ENCODE measurements at regions not wholly inside any gene's neighbourhood (a gene's known extent, or its start where the extent isn't known, plus 50 kb on each side); places are given as distances from the start of the nearest gene placed in this dataset.

DNA sequence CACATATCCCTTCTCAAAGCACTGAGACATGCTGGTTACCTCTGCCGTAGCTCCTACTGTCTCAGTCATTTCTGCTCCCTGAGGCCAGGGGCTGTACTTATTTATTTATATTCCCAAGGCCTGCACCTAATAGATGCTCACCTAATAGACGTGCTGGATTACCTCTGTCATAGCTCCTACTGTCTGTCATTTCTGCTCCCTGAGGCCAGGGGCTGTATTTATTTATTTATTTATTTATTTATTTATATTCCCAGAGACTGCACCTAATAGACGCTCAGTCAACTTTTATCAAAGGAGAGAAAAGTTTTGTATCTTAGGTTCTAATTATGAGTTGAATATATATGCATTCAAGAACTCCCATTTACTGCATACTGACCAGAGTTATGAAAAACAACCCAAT, 414.0 kb upstream of the TRIB2 start:
- intact Hi-C loops (cut with DNase I): no loop called here
- TF ChIP-seq CTCF (IDR thresholded peaks at IDR 0.05): no peak
- TF ChIP-seq POLR2A (IDR thresholded peaks at IDR 0.05): no peak
- Histone ChIP-seq H3K9me3 (no peaks in the 10 kb centered on the region), H3K27me3 (no peaks in the 10 kb centered on the region), H3K27ac (no peak overlapping the region), H3K4me3 (no peak overlapping the region), H3K4me1 (peaks cover 11% of the 10 kb centered on the region), H3K36me3 (replicated peaks in 1 of 2; ENCODE audit: insufficient read depth in 1 of 2, low read depth in 2 of 2) (no peaks in the 10 kb centered on the region)
- no peak for ATAC-seq
- no peak for DNase-seq
- WGBS, 2 donors: 91 to 95% methylated on average over 3 of the region's 3 CpGs

GRCh38 chr2:12303181-12304030, 413.3 kb upstream of the TRIB2 start:
- intact Hi-C loops (cut with DNase I): no loop called here
- no peak for TF ChIP-seq POLR2A (IDR thresholded peaks at IDR 0.05)
- no peak for TF ChIP-seq CTCF (IDR thresholded peaks at IDR 0.05)
- Histone ChIP-seq H3K9me3 (no peaks in the 10 kb centered on the region), H3K27me3 (no peaks in the 10 kb centered on the region), H3K4me3 (no peak overlapping the region), H3K27ac (no peak overlapping the region), H3K4me1 (peaks cover 11% of the 10 kb centered on the region), H3K36me3 (replicated peaks in 1 of 2; ENCODE audit: insufficient read depth in 1 of 2, low read depth in 2 of 2) (no peaks in the 10 kb centered on the region)
- ATAC-seq (no peak), DNase-seq (no peak)
- WGBS, 2 donors: 72% methylated on average over 7 of the region's 7 CpGs

DNA sequence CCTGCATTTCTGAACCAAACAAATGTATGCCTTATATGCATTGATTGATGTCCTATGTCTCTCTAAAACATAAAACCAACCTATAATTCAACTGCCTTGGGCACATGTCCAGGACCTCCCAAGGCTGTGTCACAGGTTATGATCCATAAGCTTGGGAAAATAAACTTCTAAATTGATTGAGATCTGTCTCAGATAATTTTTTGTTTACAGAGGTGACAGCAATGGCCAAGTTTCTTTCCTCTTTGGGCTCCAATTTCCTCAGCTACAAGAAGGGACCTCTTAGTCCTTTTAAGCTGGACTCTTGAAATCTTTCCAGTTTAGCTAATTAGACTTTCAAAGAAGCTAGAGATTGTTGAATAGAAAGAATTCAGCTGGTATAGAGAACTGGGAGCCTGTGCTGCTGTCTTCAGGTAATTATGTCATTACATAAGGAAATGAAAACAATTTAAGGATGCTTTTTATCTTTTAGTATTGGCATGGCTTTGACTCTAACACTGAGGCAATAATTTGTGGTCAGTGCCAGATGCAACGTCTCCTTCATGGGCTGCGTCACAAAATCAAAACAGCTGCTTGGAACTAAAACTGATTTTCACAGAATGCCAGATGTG, 412.1 kb upstream of the TRIB2 start:
- Histone ChIP-seq H3K4me3 (no peak overlapping the region), H3K9me3 (no peaks in the 10 kb centered on the region), H3K4me1 (peaks cover 11% of the 10 kb centered on the region), H3K36me3 (replicated peaks in 1 of 2; ENCODE audit: insufficient read depth in 1 of 2, low read depth in 2 of 2) (no peaks in the 10 kb centered on the region), H3K27ac (no peak overlapping the region), H3K27me3 (no peaks in the 10 kb centered on the region)
- ATAC-seq (no peak), DNase-seq (no peak)
- intact Hi-C loops (cut with DNase I): no loop called here
- WGBS, 2 donors: 52 to 58% methylated on average over 2 of the region's 2 CpGs
- TF ChIP-seq CTCF (IDR thresholded peaks at IDR 0.05): no peak
- TF ChIP-seq POLR2A (IDR thresholded peaks at IDR 0.05): no peak

- ATAC-seq (no peak), DNase-seq (no peak)
- H3K4me1 ChIP-seq: peaks cover 11% of the 10 kb centered on the region
- TF ChIP-seq POLR2A (IDR thresholded peaks at IDR 0.05) (no peak), CTCF (IDR thresholded peaks at IDR 0.05) (no peak)
- no peak overlapping the region for H3K27ac ChIP-seq
- no peaks in the 10 kb centered on the region for H3K36me3 ChIP-seq (replicated peaks in 1 of 2; ENCODE audit: insufficient read depth in 1 of 2, low read depth in 2 of 2)
- H3K4me3 ChIP-seq: no peak overlapping the region
- WGBS, 2 donors: 43 to 46% methylated on average over 2 of the region's 2 CpGs
- no peaks in the 10 kb centered on the region for H3K9me3 ChIP-seq
- intact Hi-C loops (cut with DNase I): no loop called here
- no peaks in the 10 kb centered on the region for H3K27me3 ChIP-seq
Measured at GRCh38 chr2:12305931-12306330, 410.8 kb upstream of the TRIB2 start.

DNA sequence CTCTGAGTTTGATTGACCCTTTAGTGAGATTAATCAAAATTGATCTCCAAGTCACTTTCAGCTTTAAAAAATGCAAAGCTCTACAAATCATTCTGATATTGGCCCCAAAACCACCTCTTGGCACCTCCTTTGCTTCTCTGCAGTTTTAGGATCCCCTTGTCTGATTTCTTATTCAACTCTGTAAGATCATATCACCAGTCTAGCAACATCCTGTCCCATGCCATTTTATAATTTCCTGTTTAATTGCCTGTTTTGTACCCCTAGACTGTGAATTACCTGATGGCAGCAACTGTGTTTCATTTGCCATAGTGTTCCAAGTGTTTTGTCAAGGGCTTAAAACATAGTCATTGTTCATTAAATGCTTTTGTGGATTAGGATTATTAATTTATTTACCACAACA, 406.3 kb upstream of the TRIB2 start:
- ATAC-seq: no peak
- Histone ChIP-seq H3K27me3 (no peaks in the 10 kb centered on the region), H3K9me3 (no peaks in the 10 kb centered on the region), H3K27ac (no peak overlapping the region), H3K36me3 (replicated peaks in 1 of 2; ENCODE audit: insufficient read depth in 1 of 2, low read depth in 2 of 2) (no peaks in the 10 kb centered on the region), H3K4me3 (no peak overlapping the region), H3K4me1 (no peaks in the 10 kb centered on the region)
- intact Hi-C loops (cut with DNase I): no loop called here
- TF ChIP-seq POLR2A (IDR thresholded peaks at IDR 0.05): no peak
- no peak for TF ChIP-seq CTCF (IDR thresholded peaks at IDR 0.05)
- DNase-seq: no peak
